HFFc6 (cell line): ENCODE measurements at regions not wholly inside any gene's neighbourhood (a gene's known extent, or its start where the extent isn't known, plus 50 kb on each side); places are given as distances from the start of the nearest gene placed in this dataset.
"Not testable (repeated sequence)": the region's sequence is repeated elsewhere in the genome, so short reads cannot be mapped to it uniquely, and the experiment has no call there.

Experiments used
- DNase-seq: peaks from one replicate; pipeline ENCODE4 v3.0.0-alpha.2; 2018
- H3K27ac Mint-ChIP-seq: 2 replicates; pipeline ENCODE4 v1.8.0; 2020; ENCODE audit warnings: mild to moderate bottlenecking, mixed read lengths
- H3K27me3 Mint-ChIP-seq: 2 replicates; pipeline ENCODE4 v1.8.0; 2021; ENCODE audit warnings: mild to moderate bottlenecking, moderate library complexity, mixed read lengths; ENCODE audit not compliant: insufficient read depth
- H3K36me3 Mint-ChIP-seq: 2 replicates; pipeline ENCODE4 v1.8.0; 2021; ENCODE audit warnings: low read depth, mixed read lengths
- H3K4me1 Mint-ChIP-seq: 2 replicates; pipeline ENCODE4 v1.8.0; 2020; ENCODE audit warnings: low read depth, mixed read lengths
- H3K4me3 Mint-ChIP-seq: 2 replicates; pipeline ENCODE4 v1.8.0; 2020; ENCODE audit warnings: mild to moderate bottlenecking, moderate library complexity, mixed read lengths
- H3K9me3 Mint-ChIP-seq: 2 replicates; pipeline ENCODE4 v1.8.0; 2020; ENCODE audit warnings: mild to moderate bottlenecking, mixed read lengths
- TF ChIP-seq, protein P1 (sequence below): fragments of 200-600 bp; sonication (generic); IDR thresholded peaks from 2 replicates; pipeline ENCODE4 v1.5.0; 2021; ENCODE audit warnings: antibody characterized with exemption, mild to moderate bottlenecking

- no peak overlapping the region for H3K27ac Mint-ChIP-seq
- H3K27me3 Mint-ChIP-seq, result peaks cover 22% of the 10 kb centered on the region; the same call in 1 of the 2 replicates
- TF ChIP-seq, protein P1, sequence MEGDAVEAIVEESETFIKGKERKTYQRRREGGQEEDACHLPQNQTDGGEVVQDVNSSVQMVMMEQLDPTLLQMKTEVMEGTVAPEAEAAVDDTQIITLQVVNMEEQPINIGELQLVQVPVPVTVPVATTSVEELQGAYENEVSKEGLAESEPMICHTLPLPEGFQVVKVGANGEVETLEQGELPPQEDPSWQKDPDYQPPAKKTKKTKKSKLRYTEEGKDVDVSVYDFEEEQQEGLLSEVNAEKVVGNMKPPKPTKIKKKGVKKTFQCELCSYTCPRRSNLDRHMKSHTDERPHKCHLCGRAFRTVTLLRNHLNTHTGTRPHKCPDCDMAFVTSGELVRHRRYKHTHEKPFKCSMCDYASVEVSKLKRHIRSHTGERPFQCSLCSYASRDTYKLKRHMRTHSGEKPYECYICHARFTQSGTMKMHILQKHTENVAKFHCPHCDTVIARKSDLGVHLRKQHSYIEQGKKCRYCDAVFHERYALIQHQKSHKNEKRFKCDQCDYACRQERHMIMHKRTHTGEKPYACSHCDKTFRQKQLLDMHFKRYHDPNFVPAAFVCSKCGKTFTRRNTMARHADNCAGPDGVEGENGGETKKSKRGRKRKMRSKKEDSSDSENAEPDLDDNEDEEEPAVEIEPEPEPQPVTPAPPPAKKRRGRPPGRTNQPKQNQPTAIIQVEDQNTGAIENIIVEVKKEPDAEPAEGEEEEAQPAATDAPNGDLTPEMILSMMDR, result no peak
- H3K9me3 Mint-ChIP-seq, result 0 out of 2 replicates have a peak, but pooled peaks cover 5% of the 10 kb centered on the region
- no peak overlapping the region for H3K4me3 Mint-ChIP-seq
- no peaks in the 10 kb centered on the region for H3K36me3 Mint-ChIP-seq
- peaks cover 7% of the 10 kb centered on the region; the same call in 1 of the 2 replicates for H3K4me1 Mint-ChIP-seq
- no peak for DNase-seq
Observed at GRCh38 chr16:87123356-87124001, 193.7 kb downstream of the C16orf95 start.

DNA sequence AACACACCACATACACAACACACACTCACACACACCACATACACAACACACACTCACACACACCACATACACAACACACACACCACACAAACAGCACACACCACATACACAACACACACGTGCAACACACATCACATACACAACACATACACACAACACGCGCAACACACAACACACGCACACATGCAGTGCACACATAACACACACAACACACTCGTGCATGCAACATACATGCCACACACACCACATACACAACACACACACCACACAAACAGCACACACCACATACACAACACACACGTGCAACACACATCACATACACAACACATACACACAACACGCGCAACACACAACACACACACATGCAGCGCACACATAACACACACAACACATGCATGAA, 192.8 kb downstream of the C16orf95 start:
- H3K27me3 Mint-ChIP-seq, result peaks cover 19% of the 10 kb centered on the region; the same call in 1 of the 2 replicates
- not testable (repeated sequence) for H3K36me3 Mint-ChIP-seq, H3K4me3 Mint-ChIP-seq, H3K27ac Mint-ChIP-seq, DNase-seq
- peaks cover 10% of the 10 kb centered on the region for H3K9me3 Mint-ChIP-seq
- H3K4me1 Mint-ChIP-seq, result peaks cover 12% of the 10 kb centered on the region

DNA sequence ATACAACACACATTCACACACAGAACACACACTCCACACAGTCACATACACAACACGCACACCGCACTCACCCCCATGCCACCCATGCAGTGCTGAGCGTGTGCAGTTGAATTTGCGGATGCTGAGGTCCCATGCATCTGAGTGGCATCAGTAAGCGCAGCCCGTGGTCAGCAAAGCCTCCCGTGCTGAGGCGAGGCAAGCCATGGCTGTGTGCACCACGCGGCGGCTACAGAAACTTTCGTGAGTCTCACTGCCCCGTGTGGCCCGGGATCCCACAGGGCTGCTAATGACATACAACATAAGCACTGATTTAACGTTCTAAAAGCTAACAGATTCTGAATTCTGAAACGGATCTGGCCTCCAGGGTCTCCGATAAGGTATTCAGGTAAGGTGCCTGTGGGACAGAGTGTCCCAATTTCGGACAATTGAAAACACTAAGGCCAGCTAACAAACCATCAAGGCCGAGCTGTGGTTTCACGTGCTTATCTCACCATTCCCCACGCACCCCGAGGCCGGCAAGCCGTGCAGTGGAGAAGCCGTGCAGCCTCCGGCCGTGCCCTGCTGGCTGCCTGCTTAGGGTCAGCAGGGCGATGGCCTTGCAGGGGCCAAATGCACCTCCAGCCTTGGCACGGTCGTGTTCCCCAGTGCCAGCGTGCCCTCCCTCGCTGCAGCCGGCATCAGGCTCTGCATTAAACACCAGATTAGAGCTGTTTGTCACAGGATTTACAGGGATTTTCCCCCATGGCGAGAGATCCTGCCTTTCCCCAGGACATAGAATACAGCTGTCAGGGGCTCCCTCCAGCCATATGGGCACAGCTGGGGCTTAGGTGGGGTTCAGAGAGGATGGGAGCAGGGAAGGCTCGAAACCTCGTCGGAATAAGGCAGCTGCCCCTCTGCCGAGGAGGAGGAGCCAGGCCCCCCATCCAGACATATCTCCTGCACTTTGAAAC, 191.7 kb downstream of the C16orf95 start:
- TF ChIP-seq, protein P1, result no peak
- peaks cover 11% of the 10 kb centered on the region; the same call in 1 of the 2 replicates for H3K27me3 Mint-ChIP-seq
- peaks cover 8% of the 10 kb centered on the region for H3K36me3 Mint-ChIP-seq
- H3K27ac Mint-ChIP-seq, result no peak overlapping the region
- peaks cover 13% of the 10 kb centered on the region for H3K9me3 Mint-ChIP-seq
- DNase-seq, result no peak
- no peak overlapping the region for H3K4me3 Mint-ChIP-seq
- H3K4me1 Mint-ChIP-seq, result peaks cover 21% of the 10 kb centered on the region

- no peak overlapping the region for H3K4me3 Mint-ChIP-seq
- DNase-seq, result no peak
- peaks cover 10% of the 10 kb centered on the region; the same call in 1 of the 2 replicates for H3K27me3 Mint-ChIP-seq
- H3K36me3 Mint-ChIP-seq, result peaks cover 8% of the 10 kb centered on the region
- no peak overlapping the region for H3K27ac Mint-ChIP-seq
- H3K4me1 Mint-ChIP-seq, result peaks cover 21% of the 10 kb centered on the region
- TF ChIP-seq, protein P1, result no peak
- H3K9me3 Mint-ChIP-seq, result peaks cover 13% of the 10 kb centered on the region
Observed at GRCh38 chr16:87126403-87127025, 190.7 kb downstream of the C16orf95 start.

DNA sequence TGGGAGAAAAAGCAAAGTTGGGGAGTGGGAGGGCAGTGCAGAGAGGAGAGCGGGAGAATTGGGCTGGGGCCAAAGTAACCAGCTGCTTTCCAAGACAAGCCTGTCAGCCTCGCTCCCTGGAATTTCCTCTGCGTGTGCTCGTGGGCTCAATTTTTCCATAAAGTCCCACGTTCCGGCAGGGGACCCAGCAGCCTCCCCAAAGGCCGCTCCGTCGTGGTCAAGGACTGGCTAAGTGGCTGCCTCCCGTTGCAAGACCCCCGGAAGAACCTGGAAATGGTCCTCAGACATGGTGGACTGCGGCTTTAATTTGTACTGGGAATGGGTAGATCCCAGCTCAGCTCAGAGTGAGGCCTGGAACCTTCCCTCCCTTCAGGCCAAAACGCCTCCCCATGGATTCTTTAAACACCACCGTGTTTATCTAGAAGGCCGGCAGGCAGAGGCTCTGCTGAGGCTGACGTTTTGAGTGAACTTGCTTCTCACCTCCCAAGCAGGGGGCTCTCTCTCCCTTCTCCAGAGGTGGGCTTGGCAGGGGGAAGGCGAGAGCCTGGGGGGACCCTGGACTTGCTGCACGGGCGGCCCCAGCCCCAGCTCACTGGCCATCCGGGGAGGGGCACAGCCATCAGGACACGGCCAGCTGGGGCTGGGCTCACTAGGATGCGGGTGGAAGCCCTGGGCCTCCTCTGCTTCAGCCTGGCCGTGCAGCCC, 190.0 kb downstream of the C16orf95 start:
- H3K4me3 Mint-ChIP-seq, result no peak overlapping the region
- no peak for DNase-seq
- H3K27ac Mint-ChIP-seq, result no peak overlapping the region
- H3K4me1 Mint-ChIP-seq, result peaks cover 21% of the 10 kb centered on the region
- peaks cover 8% of the 10 kb centered on the region; the same call in 1 of the 2 replicates for H3K27me3 Mint-ChIP-seq
- peaks cover 8% of the 10 kb centered on the region for H3K36me3 Mint-ChIP-seq
- H3K9me3 Mint-ChIP-seq, result peaks cover 13% of the 10 kb centered on the region
- TF ChIP-seq, protein P1, result no peak
